ENCODE measurements at regions not wholly inside any gene's neighbourhood (a gene's known extent, or its start where the extent isn't known, plus 50 kb on each side); places are given as distances from the start of the nearest gene placed in this dataset.
"Not testable (repeated sequence)": the region's sequence is repeated elsewhere in the genome, so short reads cannot be mapped to it uniquely, and the experiment has no call there.

DNA sequence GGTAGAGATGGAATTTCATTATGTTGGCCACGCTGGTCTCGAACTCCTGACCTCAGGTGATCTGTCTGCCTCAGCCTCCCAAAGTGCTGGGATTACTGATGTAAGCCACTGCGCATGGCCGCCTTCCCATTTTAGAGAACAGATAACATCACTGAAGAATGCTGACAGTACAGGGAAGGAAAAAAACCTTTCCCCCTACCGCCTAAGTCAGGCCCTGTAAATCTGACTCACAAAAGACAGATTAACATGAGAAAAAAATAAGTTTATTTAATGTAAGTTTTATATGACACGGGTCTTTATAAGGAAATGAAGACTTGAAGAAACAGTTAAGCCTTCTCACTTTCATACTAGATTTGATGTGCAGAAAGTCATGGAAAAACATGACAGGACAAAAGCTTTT lies 227.2 kb upstream of the ZNF608 start:
- TF ChIP-seq, protein P1, sequence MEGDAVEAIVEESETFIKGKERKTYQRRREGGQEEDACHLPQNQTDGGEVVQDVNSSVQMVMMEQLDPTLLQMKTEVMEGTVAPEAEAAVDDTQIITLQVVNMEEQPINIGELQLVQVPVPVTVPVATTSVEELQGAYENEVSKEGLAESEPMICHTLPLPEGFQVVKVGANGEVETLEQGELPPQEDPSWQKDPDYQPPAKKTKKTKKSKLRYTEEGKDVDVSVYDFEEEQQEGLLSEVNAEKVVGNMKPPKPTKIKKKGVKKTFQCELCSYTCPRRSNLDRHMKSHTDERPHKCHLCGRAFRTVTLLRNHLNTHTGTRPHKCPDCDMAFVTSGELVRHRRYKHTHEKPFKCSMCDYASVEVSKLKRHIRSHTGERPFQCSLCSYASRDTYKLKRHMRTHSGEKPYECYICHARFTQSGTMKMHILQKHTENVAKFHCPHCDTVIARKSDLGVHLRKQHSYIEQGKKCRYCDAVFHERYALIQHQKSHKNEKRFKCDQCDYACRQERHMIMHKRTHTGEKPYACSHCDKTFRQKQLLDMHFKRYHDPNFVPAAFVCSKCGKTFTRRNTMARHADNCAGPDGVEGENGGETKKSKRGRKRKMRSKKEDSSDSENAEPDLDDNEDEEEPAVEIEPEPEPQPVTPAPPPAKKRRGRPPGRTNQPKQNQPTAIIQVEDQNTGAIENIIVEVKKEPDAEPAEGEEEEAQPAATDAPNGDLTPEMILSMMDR (conservative IDR thresholded peaks at IDR 0.05): no peak
- H3K27ac ChIP-seq: no peak overlapping the region

DNA sequence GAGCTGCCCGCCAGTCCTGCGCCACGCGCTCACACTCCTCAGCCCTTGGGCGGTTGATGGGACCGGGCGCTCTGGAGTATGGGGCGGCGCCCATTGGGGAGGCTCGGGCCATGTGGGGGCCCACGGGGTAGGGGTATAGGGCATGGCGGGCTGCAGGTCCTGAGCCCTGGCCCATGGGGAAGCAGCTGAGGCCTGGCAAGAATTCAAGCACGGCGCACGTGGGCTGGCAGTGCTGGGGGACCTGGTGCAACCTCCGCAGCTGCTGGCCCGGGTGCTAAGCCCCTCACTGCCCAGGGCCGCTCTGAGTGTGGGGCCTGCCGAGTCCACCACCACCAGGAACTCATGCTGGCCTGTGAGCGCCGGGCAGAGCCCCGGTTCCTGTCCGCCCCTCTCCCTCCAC lies 229.6 kb upstream of the ZNF608 start:
- TF ChIP-seq, protein P1 (conservative IDR thresholded peaks at IDR 0.05): no peak
- H3K27ac ChIP-seq: no peak overlapping the region

DNA sequence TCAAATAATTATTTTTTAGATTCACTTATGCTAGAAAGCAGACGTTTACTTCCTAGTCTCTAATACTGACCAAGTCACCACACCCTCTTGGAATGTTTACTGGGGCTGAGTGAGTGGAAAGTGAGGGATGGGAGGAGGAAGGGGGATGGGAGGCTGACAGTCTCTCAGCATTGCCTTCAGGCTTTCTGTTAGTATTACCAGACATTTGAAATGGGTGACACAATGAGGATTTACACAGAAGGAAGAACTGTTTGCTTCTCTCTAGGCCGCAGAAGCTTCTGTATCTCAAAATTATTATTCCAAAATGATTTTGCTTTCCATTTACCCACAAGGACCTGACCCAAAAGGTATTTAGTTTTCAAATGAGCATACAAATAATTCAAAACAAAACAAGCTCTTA lies 232.8 kb upstream of the ZNF608 start:
- peak overlapping the region; percentile 57 for H3K27ac ChIP-seq
- TF ChIP-seq, protein P1 (conservative IDR thresholded peaks at IDR 0.05): no peak

DNA sequence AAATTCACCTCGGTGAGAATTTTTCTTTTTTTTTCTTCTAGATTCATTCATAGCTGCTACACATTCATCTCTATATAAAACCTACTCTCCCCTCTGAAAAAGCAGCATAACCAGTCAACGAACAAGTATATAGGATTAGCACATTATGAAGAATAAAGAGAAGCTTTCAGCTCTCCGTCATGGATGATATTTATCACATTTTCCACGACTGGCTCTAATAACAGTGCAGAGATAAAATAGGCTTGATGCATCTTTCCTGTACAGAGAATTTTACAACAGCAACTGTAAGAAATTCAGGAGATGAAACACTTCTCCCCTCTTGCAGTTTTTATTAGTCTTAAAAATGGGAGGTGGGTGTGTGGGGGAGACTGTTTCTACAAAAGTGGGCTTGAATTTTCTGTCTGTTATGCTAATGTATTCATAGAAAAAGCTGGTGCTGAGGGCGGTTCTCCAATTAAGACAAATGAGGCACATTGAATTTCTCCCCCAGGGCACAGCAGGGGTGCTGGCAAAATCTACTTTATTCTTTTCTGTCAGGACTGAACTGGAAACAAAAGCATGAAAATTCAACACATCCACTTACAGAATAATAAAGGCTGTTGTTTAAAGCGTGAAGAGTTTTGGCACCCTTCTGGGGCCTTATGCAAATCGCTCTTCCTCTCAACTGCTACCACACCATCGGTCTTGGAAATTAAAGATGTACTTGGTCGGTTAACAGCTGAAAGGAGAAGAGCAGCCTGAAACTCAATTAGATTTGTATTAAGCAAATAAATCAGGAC lies 233.9 kb upstream of the ZNF608 start:
- H3K27ac ChIP-seq: peak overlapping the region; percentile 57

DNA sequence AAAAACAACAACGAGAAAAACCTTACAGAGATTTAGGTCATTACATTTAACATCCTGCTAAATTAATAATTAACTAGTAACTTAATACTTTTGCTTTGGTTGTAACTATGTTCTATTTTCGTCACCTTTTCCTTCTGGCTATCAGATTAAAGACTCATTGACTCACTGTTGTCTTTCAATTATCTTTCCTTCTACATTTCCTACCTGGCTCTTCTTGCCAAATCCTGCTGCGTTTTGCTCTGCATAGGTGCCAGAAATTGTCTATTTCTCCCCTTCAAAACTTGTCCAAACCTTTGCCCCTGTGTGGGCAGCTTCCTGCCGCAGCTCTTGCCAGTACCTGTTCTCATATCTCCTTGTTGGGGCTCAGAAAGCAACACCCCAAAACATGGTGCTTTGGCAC lies 235.5 kb upstream of the ZNF608 start:
- H3K27ac ChIP-seq: peak overlapping the region; percentile 57
- TF ChIP-seq, protein P1 (conservative IDR thresholded peaks at IDR 0.05): no peak

More for the DNA sequence above, 233.9 kb upstream of the ZNF608 start:
- TF ChIP-seq, protein P1 (conservative IDR thresholded peaks at IDR 0.05): no peak

DNA sequence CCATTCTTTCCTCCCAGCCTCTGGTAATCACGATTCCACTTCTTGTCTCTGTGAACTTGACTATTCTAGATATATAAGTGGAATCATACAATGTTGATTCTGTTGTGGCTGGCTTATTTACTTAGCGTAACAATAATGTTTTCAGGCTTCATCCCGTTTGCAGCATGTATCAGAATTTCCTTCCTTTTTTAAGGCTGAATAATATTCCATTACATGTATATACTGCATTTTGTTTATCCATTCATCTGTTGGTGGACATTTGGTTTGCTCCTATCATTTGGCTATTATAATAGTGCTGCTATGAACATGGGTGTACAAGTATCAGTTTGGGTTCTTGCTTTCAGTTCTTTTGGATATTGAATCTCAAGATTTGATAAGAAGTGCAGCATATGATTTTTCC lies 239.7 kb upstream of the ZNF608 start:
- TF ChIP-seq, protein P1 (conservative IDR thresholded peaks at IDR 0.05): no peak
- no peak overlapping the region for H3K27ac ChIP-seq

DNA sequence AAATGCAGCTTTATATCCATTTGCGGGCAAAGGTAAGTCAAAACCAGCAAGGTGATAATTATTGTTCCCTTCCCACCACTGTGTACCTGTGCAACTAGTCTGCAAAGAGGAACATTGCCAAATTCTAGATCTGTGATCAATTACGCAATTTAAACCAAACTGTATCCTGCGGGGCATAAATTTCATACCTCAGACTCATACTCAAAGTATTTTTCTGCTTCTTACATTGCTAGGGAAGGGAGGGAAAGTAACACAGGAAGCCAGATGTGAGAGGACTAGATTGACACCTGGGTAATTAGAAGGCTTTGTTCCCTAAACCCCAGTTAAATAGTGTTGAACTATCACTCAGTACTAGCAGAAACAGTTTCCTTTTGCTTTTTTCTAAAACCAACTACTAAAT lies 240.2 kb upstream of the ZNF608 start:
- H3K27ac ChIP-seq: no peak overlapping the region
- TF ChIP-seq, protein P1 (conservative IDR thresholded peaks at IDR 0.05): no peak

DNA sequence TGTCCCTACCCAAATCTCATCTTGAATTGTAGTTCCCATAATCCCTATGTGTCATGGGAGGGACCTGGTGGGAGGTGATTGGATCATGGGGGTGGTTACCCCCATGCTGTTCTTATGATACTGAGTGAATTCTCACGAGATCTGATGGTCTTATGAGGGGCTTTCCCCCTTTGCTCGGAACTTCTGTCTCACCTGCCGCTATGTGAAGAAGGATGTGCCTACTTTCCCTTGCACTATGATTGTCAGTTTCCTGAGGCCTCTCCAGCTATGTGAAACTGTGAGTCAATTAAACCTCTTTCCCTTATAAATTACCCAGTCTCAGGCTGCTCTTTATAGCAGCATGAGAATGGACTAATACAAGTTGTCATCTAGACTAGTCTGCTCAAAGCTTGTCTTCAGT lies 241.3 kb upstream of the ZNF608 start:
- not testable (repeated sequence) for H3K27ac ChIP-seq

Measured in VCaP (cell line).